ENCODE measurements at regions not wholly inside any gene's neighbourhood (a gene's known extent, or its start where the extent isn't known, plus 50 kb on each side); places are given as distances from the start of the nearest gene placed in this dataset.

DNA sequence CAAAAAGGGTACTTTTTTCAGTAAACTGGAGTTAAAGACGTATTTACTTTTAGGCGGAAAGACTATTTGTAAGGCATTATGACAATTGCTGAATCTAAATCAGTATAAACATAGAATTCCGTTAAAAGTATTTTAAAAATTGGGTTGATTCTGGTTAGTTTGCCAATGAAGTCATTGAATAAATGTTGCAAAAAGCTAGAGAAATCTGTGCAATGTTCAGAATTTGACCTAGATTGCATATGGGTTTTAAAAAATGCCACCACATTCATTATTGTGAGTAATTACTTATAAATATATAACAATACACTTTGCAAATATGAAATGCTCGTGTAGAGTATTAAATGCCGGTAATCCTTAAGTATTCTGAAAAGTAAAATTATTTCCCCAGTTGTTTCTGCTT lies 116.5 kb upstream of the EEF1E1 start:
- DNase-seq (ENCODE audit: low read depth in 2 of 2): no peak

DNA sequence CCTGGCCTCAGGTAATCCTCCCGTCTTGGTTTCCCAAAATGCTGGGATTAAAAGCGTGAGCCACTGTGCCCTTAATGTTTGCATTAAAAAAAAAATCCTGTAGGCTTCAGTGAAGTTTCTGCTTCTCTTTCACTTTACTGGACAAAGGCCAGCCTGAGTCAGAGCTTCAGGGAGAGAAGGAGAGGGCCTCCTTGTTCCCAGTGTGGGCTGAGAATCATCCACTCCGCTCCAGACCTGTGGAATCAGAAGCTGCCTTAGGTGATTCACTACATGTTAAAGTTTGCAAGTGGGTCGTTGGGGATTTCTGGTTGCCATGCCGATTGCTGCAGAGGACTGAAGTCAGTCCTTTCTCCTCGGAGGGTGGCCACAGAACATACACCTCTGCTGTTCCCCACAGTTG lies 113.3 kb upstream of the EEF1E1 start:
- DNase-seq (ENCODE audit: low read depth in 2 of 2): no peak

DNA sequence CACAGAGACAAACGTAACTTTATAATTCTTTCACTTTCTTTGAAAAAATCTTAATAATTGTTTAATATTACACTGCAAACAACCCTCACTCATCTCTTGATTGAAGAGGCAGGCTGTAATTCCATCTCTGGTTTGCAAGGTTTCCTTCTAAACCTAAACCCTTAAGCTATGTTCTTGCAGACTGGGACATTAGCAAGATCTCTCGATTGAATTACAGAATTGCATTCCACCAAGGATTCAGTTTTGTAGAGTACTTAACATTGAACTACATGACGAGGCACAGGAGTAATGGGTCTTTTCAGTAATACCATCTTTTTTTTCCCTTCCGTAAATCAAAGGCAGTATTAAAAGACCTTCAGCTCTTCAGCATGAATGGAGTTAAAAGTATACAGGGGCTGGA lies 111.6 kb upstream of the EEF1E1 start:
- DNase-seq (ENCODE audit: low read depth in 2 of 2): no peak

DNA sequence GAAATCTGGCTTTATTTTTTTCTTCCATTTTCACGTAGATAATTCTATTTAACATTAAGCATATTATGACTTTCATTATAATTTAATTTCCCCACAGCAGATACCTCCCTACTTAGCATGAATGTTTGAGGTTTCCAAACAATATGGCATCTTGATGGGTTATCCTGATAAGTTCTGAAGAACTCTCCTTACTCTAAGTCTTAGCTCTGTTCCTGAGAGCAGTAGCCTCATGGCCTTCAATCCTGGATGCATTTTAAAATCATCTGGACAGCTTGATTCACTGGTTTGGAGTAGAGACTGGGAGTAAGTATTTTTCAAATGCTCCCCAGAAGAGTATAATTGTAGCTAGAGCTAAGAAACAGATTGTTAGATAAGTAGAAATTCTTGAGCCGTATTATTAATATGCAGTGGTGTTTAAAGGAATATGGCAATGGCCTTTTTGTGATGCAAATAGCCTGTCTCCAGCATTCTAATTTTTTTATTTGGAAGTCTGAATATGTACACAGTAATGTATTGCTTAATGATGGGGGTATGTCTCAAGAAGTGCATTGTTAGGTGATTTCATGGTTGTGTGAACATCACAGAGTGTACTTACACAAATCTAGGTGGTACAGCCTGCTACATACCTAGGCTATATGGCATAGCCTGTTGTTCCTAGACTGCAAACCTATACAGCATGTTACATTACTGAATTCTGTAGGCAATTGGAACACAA lies 110.5 kb upstream of the EEF1E1 start:
- no peak for DNase-seq (ENCODE audit: low read depth in 2 of 2)

GRCh38 chr6:8207869-8208191 lies 105.5 kb upstream of the EEF1E1 start:
- DNase-seq (ENCODE audit: low read depth in 2 of 2): no peak

GRCh38 chr6:8207191-8207868 lies 105.0 kb upstream of the EEF1E1 start:
- no peak for DNase-seq (ENCODE audit: low read depth in 2 of 2)

GRCh38 chr6:8203337-8203736 lies 101.0 kb upstream of the EEF1E1 start:
- DNase-seq (ENCODE audit: low read depth in 2 of 2): no peak

DNA sequence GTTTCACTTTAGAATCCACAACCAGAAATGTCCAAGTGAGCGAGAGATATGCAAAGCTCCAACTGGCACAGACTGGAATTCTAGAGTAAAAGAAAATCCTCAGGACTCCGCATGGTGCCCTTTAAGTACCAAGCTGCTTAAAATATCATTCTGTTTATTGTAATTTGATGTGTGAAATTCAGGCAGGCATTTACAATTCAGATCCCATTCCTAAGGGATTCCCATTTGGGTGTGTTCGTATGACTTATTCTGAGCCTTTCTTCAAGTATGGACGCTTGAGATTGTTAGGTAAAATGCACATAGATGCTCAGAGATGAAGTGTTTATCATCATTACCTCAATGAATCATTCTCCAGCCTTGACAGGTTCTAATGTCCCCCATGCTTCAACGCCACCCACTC lies 99.3 kb upstream of the EEF1E1 start:
- DNase-seq (ENCODE audit: low read depth in 2 of 2): no peak

DNA sequence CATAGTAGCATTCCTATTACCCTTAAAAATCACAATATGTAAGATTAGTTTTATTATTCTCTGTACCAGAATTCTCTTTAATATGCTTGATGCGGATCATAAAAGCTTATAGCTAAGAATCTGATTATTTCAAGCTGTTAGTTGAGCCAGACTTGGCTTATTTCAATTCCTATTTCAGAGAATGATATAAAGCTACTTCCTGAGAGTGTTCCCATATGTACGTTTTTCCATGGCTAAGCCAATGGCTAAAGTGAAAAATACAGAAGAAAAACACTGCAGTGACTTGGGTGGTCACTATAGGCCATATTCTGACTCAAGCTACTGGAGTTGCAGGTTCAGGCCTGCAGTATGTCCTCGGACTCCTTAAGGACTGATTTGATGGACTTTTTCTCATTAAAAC lies 97.9 kb upstream of the EEF1E1 start:
- no peak for DNase-seq (ENCODE audit: low read depth in 2 of 2)

DNA sequence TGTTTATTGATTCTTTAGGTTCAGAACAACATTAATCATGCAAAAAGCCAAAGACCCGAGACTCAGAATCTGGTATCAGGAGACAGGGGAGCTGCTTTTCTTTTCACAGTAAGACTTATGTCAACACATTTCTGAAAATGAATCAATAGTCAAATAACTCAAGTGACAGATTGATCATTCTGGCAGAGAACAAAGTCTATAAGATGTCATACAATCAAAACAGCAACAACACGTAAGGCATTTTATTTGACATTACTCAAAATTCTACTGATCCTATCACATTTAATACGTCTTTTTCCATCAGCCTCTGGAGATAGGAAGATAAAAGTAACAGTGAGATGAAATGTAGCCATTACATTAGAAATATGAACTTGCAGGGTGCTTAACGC lies 93.4 kb upstream of the EEF1E1 start:
- DNase-seq (ENCODE audit: low read depth in 2 of 2): no peak

- DNase-seq (ENCODE audit: low read depth in 2 of 2): no peak
Measured at GRCh38 chr6:8195040-8195713, 92.8 kb upstream of the EEF1E1 start.

GRCh38 chr6:8194490-8194889 lies 92.1 kb upstream of the EEF1E1 start:
- no peak for DNase-seq (ENCODE audit: low read depth in 2 of 2)

DNA sequence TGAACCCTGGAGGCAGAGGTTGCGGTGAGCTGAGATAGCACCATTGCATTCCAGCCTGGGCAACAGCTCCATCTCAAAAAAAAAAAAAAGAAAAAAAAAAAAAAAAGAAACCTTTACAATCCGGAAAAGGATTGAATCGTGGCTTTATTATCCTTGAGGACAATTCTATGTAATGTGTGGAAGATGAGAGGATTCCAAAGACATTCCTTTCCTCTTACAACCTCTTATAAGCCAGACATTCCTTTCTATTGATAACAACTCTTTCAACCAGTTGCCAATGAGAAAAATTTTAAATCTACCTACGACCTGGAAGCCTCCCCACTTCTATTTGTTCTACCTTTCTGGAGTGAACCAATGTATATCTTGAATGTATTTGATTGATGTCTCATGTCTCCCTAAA lies 91.2 kb upstream of the EEF1E1 start:
- DNase-seq (ENCODE audit: low read depth in 2 of 2): no peak

DNA sequence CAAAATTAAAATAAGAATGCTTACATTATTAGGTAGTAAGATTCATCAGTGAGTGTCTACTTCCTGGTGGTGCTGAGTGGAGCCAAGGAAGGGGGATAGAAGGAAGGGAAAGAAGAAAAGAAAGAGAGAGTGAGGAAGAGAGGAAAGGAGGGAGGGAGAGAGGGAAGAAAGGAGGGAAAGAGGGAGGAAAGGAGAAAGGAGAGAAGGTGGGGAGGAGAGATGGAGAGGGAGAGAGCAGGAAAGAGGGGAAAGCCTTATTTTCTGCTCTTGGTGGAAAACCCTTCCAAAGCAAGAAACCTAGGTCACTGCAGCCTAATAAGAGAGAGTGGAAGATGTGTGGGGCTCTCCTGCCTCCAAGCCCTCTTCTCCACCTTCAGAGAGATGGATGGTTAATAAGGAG lies 90.2 kb upstream of the EEF1E1 start:
- no peak for DNase-seq (ENCODE audit: low read depth in 2 of 2)

GRCh38 chr6:8192067-8192466 lies 89.7 kb upstream of the EEF1E1 start:
- no peak for DNase-seq (ENCODE audit: low read depth in 2 of 2)

GRCh38 chr6:8191629-8192028 lies 89.3 kb upstream of the EEF1E1 start:
- no peak for DNase-seq (ENCODE audit: low read depth in 2 of 2)

GRCh38 chr6:8187209-8187608 lies 84.9 kb upstream of the EEF1E1 start:
- DNase-seq (ENCODE audit: low read depth in 2 of 2): no peak

GRCh38 chr6:8182902-8183665 lies 80.7 kb upstream of the EEF1E1 start:
- peak; percentile 4 to 27 for DNase-seq (ENCODE audit: low read depth in 2 of 2)

DNA sequence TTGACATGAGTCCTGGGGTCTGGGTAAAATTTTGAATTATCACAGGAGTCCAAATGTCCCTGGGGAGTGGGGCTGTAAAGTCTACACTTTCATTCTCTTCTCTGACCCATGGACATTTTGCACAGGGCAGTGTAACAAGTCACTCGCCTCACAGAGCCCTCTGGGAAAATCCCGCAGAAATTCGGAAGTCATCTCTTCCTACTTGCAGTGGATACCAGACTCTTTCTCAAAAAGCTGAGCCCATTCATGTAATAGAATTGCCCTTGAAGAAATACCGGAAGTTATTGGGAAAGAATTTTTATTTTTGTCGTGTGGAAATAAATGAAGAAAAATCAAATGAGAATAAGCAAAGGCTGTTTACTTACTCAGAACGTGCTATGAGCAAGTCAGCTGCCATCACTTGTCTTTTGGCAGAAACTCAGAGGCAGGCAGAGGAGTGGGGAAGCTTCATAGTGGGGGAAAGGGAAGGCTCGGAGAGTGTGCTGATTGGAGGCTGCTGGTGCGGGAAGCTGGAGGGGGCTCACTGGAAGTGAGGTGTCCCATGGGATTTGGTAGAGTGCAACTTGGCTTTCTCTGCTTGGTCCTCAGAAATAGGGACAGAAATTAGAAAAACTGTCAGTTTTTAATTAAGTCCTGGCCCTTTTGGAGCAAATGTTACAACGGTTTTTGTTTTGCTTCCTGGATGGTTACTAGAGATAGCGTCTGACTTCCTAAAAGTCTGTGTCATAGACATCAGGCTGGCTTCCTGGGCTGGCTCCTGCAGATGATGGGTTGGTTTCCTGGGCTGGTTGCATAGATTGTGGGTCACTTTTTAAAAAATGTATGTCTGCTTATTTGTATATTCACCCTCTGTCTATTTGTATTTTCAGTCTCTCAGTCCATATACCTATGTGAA lies 79.8 kb upstream of the EEF1E1 start:
- peak in 1 of 2 donors; percentile 25 for DNase-seq (ENCODE audit: low read depth in 2 of 2)

- no peak for DNase-seq (ENCODE audit: low read depth in 2 of 2)
Measured at GRCh38 chr6:8181160-8181881, 79.0 kb upstream of the EEF1E1 start.

Measured in dermis microvascular lymphatic vessel endothelial cell (primary cell).